ENCODE measurements at regions not wholly inside any gene's neighbourhood (a gene's known extent, or its start where the extent isn't known, plus 50 kb on each side); places are given as distances from the start of the nearest gene placed in this dataset.

GRCh38 chr6:144471986-144472385, 186.9 kb downstream of the UTRN start:
- Histone ChIP-seq H3K27me3 (no peaks in the 10 kb centered on the region), H3K9me3 (no peaks in the 10 kb centered on the region), H3K36me3 (peaks cover 0 to 25% (median 14%) of the 10 kb centered on the region in 3 donors), H3K4me3 (no peak overlapping the region), H3K4me1 (no peaks in the 10 kb centered on the region), H3K27ac (no peak overlapping the region)
- FAIRE-seq (no peak), ATAC-seq (no peak), DNase-seq (no peak)
- no peak for TF ChIP-seq CTCF (IDR thresholded peaks at IDR 0.05)
- intact Hi-C loops (cut with DNase I) = loop anchor here in 2 of 3 donors (10.0 kb wide), 2 partner anchors 187 to 367 kb away; partner anchors contain the start of gene UTRN (in 1 of the 2)
- 76 to 88% methylated on average over 3 of the region's 3 CpGs for WGBS, 2 donors

GRCh38 chr6:144474290-144474689, 189.2 kb downstream of the UTRN start:
- Histone ChIP-seq H3K27me3 (no peaks in the 10 kb centered on the region), H3K27ac (no peak overlapping the region), H3K4me1 (no peaks in the 10 kb centered on the region), H3K9me3 (no peaks in the 10 kb centered on the region), H3K4me3 (no peak overlapping the region), H3K36me3 (peaks cover 0 to 21% (median 14%) of the 10 kb centered on the region in 3 donors)
- TF ChIP-seq CTCF (IDR thresholded peaks at IDR 0.05) = no peak
- 89 to 97% methylated on average over 1 of the region's 1 CpG for WGBS, 2 donors
- no peak for ATAC-seq
- DNase-seq = no peak
- intact Hi-C loops (cut with DNase I) = loop anchor here in 2 of 3 donors (10.0 kb wide), 2 partner anchors 189 to 369 kb away; partner anchors contain the start of gene UTRN (in 1 of the 2)
- no peak for FAIRE-seq

- intact Hi-C loops (cut with DNase I) = loop anchor here in 2 of 3 donors (10.0 kb wide), 2 partner anchors 190 to 370 kb away; partner anchors contain the start of gene UTRN (in 1 of the 2)
- Histone ChIP-seq H3K36me3 (peaks cover 0 to 20% (median 14%) of the 10 kb centered on the region in 3 donors), H3K27me3 (no peaks in the 10 kb centered on the region), H3K4me3 (no peak overlapping the region), H3K27ac (no peak overlapping the region), H3K9me3 (no peaks in the 10 kb centered on the region), H3K4me1 (peaks cover 0 to under 1% (median 0%) of the 10 kb centered on the region in 3 donors)
- FAIRE-seq (no peak), DNase-seq (no peak), ATAC-seq (no peak)
- no peak for TF ChIP-seq CTCF (IDR thresholded peaks at IDR 0.05)
Measured at GRCh38 chr6:144474904-144475303, 189.8 kb downstream of the UTRN start.

- intact Hi-C loops (cut with DNase I) = loop anchor here in 2 of 3 donors (10.0 kb wide), 2 partner anchors 191 to 371 kb away; partner anchors contain the start of gene UTRN (in 1 of the 2)
- no peak for DNase-seq
- Histone ChIP-seq H3K4me3 (no peak overlapping the region), H3K27ac (no peak overlapping the region), H3K36me3 (peaks cover 0 to 20% (median 14%) of the 10 kb centered on the region in 3 donors), H3K9me3 (no peaks in the 10 kb centered on the region), H3K4me1 (peaks cover 0 to 6% (median 0%) of the 10 kb centered on the region in 3 donors), H3K27me3 (no peaks in the 10 kb centered on the region)
- no peak for FAIRE-seq
- no peak for ATAC-seq
- no peak for TF ChIP-seq CTCF (IDR thresholded peaks at IDR 0.05)
Measured at GRCh38 chr6:144475411-144475810, 190.3 kb downstream of the UTRN start.

- Histone ChIP-seq H3K27me3 (no peaks in the 10 kb centered on the region), H3K36me3 (peaks cover 0 to 20% (median 14%) of the 10 kb centered on the region in 3 donors), H3K4me3 (no peak overlapping the region), H3K4me1 (peaks cover 0 to 11% (median 0%) of the 10 kb centered on the region in 3 donors), H3K9me3 (no peaks in the 10 kb centered on the region), H3K27ac (no peak overlapping the region)
- no peak for ATAC-seq
- WGBS, 2 donors = 88 to 92% methylated on average over 3 of the region's 3 CpGs
- DNase-seq = no peak
- intact Hi-C loops (cut with DNase I) = loop anchor here in 2 of 3 donors (10.0 kb wide), 2 partner anchors 191 to 371 kb away; partner anchors contain the start of gene UTRN (in 1 of the 2)
- TF ChIP-seq CTCF (IDR thresholded peaks at IDR 0.05) = no peak
- no peak for FAIRE-seq
Measured at GRCh38 chr6:144476286-144476685, 191.2 kb downstream of the UTRN start.
